Osteocyte (in vitro differentiated cells): ENCODE measurements at regions not wholly inside any gene's neighbourhood (a gene's known extent, or its start where the extent isn't known, plus 50 kb on each side); places are given as distances from the start of the nearest gene placed in this dataset.

Experiments used
- DNase-seq: peaks from one replicate; pipeline ENCODE4 v3.0.0; 2021; ENCODE audit warnings: mixed read lengths; ENCODE audit not compliant: unreplicated experiment; ENCODE audit errors: extremely low spot score
- H3K27ac Mint-ChIP-seq: one replicate; pipeline ENCODE4 v1.8.0; 2021; ENCODE audit warnings: mild to moderate bottlenecking, mixed read lengths; ENCODE audit not compliant: unreplicated experiment
- H3K27me3 Mint-ChIP-seq: one replicate; pipeline ENCODE4 v1.8.0; 2021; ENCODE audit warnings: mixed read lengths; ENCODE audit not compliant: unreplicated experiment
- H3K36me3 Mint-ChIP-seq: one replicate; pipeline ENCODE4 v1.8.0; 2021; ENCODE audit warnings: mixed read lengths; ENCODE audit not compliant: unreplicated experiment
- H3K4me1 Mint-ChIP-seq: one replicate; pipeline ENCODE4 v1.8.0; 2021; ENCODE audit warnings: mixed read lengths; ENCODE audit not compliant: unreplicated experiment
- H3K4me3 Mint-ChIP-seq: one replicate; pipeline ENCODE4 v1.8.0; 2021; ENCODE audit warnings: mild to moderate bottlenecking, moderate library complexity, mixed read lengths; ENCODE audit not compliant: unreplicated experiment
- H3K9me3 Mint-ChIP-seq: one replicate; pipeline ENCODE4 v1.8.0; 2021; ENCODE audit warnings: mixed read lengths; ENCODE audit not compliant: unreplicated experiment
- TF ChIP-seq, protein P1 (sequence below): fragments of 200-600 bp; sonication (generic); IDR thresholded peaks from 2 replicates; pipeline ENCODE4 v1.5.0; 2021; ENCODE audit warnings: antibody characterized with exemption, mild to moderate bottlenecking, moderate library complexity

DNA sequence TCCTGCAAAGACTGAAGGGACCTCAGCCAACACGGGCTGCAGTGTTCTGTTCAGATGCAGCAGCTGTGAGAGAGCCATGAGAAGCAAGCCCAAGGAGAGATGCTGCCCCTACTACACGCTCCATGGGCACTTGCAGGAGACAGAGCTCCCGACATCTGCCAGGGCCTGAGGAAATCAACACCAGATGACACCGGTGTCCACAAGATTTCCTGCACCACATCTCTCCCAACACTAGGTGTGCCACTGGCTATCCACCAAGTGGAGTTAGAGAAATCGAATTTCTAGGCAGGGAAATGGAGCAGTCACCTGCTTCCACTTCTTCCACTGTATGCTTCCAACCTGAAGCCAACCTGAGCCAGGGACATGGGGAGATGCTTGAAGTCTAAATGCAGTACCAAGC lies 445.3 kb downstream of the RWDD3 start:
- no peaks in the 10 kb centered on the region for H3K9me3 Mint-ChIP-seq
- H3K27ac Mint-ChIP-seq, result no peak overlapping the region
- no peaks in the 10 kb centered on the region for H3K27me3 Mint-ChIP-seq
- H3K4me3 Mint-ChIP-seq, result no peak overlapping the region
- no peak for DNase-seq
- H3K4me1 Mint-ChIP-seq, result no peaks in the 10 kb centered on the region
- TF ChIP-seq, protein P1, sequence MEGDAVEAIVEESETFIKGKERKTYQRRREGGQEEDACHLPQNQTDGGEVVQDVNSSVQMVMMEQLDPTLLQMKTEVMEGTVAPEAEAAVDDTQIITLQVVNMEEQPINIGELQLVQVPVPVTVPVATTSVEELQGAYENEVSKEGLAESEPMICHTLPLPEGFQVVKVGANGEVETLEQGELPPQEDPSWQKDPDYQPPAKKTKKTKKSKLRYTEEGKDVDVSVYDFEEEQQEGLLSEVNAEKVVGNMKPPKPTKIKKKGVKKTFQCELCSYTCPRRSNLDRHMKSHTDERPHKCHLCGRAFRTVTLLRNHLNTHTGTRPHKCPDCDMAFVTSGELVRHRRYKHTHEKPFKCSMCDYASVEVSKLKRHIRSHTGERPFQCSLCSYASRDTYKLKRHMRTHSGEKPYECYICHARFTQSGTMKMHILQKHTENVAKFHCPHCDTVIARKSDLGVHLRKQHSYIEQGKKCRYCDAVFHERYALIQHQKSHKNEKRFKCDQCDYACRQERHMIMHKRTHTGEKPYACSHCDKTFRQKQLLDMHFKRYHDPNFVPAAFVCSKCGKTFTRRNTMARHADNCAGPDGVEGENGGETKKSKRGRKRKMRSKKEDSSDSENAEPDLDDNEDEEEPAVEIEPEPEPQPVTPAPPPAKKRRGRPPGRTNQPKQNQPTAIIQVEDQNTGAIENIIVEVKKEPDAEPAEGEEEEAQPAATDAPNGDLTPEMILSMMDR, result no peak
- no peaks in the 10 kb centered on the region for H3K36me3 Mint-ChIP-seq

DNA sequence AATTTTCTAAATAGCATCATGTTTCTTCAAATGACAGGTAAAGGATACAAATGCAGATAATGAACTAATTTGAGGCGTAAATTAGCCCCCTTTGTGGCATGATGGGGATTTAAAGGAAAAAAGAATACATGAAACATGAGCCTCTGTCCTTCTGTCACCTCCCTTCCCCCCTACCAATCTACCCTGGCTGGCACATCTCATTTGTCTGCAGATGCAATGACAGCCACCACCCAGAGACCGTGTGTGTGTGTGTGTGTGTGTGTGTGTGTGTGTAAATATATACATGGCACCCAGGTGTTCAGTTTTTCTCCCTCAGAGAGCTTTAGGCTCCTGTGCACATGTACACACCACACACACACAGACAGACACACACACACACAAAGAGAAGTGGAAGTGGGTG lies 451.1 kb downstream of the RWDD3 start:
- peaks cover 2% of the 10 kb centered on the region for H3K27me3 Mint-ChIP-seq

DNA sequence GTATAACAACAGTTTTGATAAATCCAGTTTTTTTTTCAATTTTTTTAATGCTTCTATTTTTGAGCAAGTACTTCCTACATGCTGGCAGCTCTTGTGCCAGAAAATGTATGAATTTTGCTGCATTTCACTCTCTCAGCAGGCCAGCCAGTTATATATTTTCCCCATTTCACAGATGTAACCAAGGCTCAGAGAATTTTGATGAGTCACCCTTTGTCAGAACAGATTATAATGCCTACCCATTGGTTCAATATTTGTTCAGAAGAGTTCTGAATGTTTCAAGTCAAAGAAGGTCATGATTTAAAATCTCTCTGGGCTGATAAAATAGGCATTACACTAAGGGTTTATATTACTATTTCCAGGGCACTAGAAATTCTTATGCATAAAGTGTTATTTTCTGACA lies 452.2 kb downstream of the RWDD3 start:
- DNase-seq, result no peak
- Mint-ChIP-seq H3K27ac (no peak overlapping the region), H3K4me1 (no peaks in the 10 kb centered on the region), H3K4me3 (no peak overlapping the region), H3K36me3 (no peaks in the 10 kb centered on the region), H3K9me3 (no peaks in the 10 kb centered on the region), H3K27me3 (peaks cover 2% of the 10 kb centered on the region)
- TF ChIP-seq, protein P1, result no peak

More for the DNA sequence above, 451.1 kb downstream of the RWDD3 start:
- Mint-ChIP-seq H3K36me3 (no peaks in the 10 kb centered on the region), H3K9me3 (no peaks in the 10 kb centered on the region), H3K4me1 (no peaks in the 10 kb centered on the region), H3K27ac (no peak overlapping the region), H3K4me3 (no peak overlapping the region)
- DNase-seq, result no peak
- TF ChIP-seq, protein P1, result no peak

DNA sequence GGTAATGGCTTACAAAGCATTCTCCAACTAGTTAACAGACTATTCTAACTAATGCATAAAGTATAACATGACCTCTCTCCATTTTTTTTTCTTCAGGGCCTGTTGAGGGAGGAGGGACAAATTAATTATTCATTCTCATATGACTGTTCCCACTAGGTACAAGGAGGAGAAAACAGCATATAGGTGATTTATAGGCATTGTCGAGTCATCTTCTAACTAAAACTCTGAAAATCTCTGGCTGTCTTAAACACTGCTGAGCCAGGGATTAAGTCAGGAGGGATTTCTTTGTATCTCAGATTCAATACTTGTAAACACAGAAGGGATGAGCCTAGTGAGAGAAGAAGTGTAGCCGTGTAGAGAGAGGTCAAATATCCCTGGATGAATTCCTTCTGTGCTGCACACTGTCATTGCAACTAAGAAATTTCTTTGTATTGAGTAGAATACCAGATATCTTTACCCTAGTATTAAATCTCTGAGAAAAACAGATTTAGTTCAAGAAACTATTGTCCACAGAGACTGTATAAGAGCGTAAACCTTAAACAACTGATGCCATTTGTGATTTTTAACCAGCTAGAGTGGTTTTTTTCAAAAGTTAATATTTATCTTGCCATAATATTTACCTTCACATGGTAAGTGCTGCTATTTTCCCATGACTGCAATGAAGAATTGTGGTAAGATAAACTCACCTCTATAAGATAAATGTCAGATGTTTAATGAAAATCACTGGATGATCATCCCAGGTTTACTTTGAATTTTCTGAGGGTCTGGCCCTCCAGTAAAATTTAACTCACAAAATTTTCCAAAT lies 465.3 kb downstream of the RWDD3 start:
- Mint-ChIP-seq H3K27me3 (no peaks in the 10 kb centered on the region), H3K27ac (no peak overlapping the region), H3K4me1 (no peaks in the 10 kb centered on the region), H3K4me3 (no peak overlapping the region), H3K36me3 (no peaks in the 10 kb centered on the region), H3K9me3 (peaks cover 13% of the 10 kb centered on the region)
- TF ChIP-seq, protein P1, result no peak
- DNase-seq, result no peak

DNA sequence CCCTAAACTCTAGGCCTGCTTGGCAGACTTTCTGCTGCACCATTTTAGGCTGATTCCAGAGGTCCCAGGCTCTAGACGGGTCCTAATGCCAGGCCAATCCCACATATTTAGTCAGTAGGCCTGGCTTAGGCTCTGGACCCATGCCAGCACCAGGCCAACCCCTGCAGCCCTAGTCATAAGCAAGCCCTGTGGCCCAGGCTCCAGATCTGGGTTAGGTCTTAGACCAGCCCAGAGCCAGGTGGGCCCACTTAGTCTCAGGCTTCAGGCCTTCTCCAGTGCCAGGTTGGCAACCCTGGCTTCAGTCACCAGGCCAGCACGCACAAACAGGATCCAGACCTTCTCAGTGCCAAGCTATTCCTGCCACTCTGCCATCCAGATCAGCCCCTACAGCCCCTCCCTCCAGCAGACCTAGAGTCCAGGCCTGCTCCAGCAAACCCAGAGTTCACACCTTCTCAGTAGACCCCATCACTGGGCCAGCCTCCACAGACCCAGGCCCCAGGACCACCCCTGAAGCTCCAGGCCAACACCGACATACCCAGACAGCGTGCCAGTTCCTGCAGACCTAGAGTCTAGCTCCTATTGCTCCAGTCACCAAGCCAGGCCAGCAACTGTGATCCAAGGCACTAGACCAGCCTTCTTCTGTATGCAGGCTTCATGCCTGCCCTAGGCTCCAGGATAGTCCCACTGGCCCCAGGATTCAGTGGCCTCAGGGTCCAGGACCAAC lies 467.6 kb downstream of the RWDD3 start:
- Mint-ChIP-seq H3K9me3 (peaks cover 15% of the 10 kb centered on the region), H3K4me1 (no peaks in the 10 kb centered on the region), H3K27ac (no peak overlapping the region), H3K36me3 (no peaks in the 10 kb centered on the region), H3K4me3 (no peak overlapping the region), H3K27me3 (no peaks in the 10 kb centered on the region)
- TF ChIP-seq, protein P1, result no peak
- no peak for DNase-seq
